Right lung (tissue), 2 donors: ENCODE measurements at regions not wholly inside any gene's neighbourhood (a gene's known extent, or its start where the extent isn't known, plus 50 kb on each side); places are given as distances from the start of the nearest gene placed in this dataset.

ENCODE experiments used
- DNase-seq, 2 donors: peaks; one replicate each; pipeline ENCODE4 v3.0.0-alpha.2; 2013

DNA sequence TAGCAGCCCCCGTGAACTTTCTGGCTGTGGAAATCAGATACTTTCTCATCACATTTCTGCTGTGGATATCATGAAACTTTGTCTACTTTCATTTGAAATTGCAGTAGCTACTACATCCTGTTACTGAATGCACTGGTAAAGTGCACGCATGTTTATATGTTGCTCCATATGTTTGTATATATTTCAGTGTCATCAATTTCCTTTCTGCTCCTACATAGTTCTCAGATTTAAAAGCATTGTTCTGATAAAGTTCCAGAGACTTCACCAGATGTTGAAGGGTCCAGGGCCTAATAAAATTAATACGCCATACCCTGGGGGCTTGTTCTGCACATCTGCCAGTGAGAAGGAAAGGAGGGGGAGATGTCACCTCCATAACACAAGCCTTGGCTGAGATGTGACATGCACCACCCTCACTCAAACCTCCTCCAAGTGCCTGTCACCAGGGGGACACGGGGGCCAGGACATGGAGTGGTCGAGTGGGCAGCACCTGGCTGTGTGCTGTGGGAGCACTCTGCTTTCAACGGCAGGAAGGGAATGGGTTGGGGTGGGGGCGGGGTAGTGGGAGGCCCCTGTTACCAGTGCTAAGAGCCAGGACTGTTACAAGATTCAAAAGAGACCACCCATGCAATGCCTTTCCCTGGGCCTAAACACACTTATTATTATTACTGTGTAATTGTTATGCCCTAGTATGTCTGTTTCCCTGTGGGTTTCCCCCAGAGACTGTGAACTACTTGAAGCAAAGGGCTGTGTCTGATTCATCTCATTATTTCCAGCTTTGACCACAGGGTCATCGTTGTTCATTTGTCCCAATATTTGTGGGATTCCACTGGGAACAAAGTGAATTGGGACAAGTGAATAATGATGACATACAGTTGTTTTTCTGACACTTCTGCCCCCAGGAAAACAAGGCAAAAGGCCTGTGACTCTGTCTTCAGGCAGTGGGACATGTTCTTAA is 193.4 kb downstream of the FOXL1 start:
- no peak for DNase-seq

DNA sequence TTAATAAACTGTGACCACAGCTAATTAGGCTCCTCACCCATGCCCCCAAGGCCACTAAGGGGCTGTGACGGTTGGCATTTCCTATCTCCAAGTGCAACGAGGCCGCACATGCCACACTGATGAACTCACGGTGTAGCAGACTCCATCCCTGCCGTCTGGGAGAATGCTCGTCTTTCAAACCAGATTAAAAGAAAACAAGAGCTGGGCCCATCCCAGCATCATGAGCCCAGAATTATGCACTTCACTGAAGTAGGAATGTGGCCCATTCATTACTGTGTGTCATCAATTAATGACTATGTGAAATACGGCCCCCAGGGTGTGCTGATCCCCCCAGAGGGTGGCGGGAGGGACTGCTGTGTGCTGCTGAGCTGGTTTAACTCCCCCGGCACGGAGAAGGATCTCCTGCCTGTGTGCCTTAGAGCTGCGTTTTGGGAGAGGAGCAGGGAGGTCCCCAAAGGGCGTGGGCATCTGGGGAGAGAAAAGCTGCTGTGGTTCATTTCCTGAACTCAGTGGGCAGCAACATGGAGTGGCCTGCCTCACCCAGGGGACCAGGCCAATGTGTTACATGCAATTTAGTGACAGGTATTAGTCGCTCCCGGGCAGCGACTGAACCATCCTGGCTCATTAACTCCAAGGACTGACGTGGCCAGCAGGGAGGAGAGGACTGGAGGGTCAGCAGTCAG is 194.5 kb downstream of the FOXL1 start:
- no peak for DNase-seq

DNA sequence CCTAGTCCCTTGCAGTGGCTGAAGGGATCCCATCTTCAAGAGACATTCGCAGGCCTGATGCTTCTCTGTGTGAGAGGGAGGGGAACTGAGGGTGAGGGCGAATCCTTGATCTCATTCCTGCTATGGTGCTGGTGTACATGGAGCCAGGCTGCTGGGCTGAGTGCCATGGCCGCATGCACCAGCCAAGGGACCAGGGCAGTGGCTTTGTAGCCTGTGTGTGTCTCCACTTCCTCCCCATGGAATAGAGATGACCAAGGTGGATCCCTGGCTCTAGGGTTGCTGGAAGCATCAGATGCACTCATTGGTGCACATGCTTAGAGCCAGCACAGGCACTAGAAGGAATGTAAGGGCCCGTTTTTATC is 195.0 kb downstream of the FOXL1 start:
- no peak for DNase-seq

DNA sequence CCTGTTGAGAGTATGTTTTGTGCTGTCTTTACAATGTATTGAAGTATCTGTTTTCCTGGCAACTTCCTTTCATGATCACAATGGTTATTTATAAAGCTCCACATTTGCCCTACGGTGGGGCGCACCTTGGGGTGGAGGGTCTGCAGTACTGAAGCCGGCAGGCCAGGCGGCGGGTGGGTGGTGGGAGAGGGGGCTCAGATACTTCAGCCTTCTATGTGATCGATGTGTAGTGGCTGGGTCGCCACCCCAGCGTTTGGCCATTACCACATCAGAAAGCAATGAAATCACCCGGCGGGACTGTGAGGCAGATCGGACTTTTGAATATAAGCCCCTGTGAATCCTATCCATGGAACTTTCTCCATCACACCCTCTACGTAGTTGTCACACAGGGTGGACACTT is 196.6 kb downstream of the FOXL1 start:
- no peak for DNase-seq

DNA sequence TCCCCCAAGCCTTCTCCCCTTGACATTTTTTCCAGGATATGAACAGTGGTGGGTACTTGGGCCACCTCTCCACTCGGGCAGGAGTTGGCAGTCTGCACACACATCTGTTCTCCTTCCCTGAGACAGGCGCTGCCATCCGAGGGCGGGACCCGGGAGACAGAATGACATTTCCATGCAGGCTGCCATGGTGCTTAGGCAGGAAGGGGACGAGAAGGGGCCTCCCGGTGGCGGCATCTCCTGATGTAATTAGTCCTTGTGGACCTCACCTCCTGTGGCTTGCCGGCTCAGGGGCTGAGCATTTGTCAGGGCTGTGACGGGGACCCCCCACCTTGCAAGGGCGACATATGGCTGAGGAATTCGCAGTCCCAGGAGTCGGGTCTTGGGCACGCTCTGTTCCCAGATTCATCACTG is 197.2 kb downstream of the FOXL1 start:
- no peak for DNase-seq

DNA sequence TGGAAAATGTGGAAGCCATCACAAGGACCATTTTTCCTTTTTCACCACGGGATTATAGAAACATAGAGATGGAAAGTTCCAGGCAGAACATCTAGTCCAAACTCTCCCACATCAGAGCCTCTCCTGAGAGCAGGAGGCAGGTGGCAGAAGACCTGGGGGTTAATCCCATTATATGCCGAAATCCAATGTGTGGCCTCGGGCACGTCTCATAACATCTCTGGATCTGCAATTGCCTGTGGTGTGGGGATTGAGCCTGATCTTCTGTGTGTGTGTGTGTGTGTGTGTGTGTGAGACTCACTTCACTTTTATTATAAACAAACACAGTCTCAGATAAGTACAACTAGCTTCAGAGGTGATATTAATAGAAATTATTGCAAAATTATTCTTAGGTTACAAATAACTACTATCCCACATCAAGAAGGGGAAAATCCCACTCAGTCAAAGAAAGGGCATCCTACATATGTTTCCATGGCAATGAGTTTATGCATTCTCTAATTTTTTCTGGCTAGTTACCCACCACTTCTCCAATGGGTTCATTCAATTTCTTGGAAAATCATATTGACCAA is 199.1 kb downstream of the FOXL1 start:
- no peak for DNase-seq

DNA sequence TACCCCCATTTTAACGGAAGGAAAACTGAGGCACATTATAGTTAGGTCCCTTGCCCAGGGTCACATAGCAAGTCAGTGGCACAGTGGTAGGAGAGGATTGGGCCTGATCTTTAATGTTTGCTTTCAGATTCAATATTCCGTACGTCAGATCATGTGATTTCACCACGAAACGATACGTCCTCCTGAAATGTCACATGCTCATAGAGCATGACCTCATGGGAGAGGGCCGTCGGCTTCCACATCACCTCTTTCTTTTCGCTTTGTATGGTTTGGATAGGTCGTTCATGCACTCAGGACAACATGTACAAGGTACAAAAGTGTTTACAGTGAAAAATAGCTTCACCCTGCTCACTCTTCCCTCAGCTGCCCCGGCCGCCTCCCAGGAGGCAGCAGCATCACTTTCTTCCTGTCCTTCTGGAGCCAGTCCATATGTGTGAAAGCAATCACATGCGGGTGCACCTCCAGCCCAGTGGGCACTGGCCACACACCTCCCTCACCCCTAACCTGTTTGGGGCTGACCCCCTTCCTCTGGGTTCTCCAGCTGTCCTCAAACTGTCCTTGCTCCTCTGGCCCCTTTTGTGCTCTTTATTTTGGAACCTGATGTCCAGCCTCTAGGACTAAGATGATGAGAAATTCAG is 199.9 kb downstream of the FOXL1 start:
- no peak for DNase-seq

DNA sequence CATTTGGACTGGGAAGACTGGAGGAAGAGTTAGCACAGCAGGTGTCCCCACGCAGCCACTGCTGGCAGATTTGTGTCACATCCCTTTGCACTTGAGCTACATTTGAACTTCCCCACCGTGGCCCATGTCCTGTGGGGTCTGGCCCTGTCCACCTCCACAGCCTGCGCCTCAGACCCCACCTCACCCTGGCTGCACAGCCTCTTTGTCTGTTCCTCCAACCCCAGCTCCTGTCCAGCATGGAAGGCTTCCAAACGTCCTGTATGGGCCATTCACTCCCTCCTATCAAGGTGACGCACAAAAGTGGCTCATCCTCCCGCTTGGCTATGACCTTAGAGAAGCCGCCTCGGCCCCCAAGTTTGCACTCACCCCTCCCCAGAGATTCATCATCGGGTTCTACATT is 200.6 kb downstream of the FOXL1 start:
- no peak for DNase-seq

DNA sequence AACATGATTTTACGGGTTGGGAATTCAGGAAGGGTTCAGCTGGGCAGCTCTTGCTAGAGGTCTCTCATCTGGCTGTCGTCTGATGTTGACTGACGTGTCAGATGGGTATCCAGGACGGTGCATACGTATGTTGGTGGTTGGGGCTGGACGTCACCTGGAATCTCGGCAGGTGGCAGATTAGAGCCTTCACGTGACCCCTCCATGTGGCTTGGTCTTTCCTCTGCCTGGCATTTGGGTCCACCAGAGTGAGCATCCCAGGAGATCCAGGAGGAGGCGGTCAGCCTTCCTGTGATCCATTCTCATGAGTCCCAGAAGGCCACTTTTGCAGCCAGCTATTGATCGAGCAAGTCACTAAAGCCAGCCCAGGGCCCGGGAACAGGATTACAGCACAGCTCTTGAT is 202.7 kb downstream of the FOXL1 start:
- DNase-seq, result no peak

DNA sequence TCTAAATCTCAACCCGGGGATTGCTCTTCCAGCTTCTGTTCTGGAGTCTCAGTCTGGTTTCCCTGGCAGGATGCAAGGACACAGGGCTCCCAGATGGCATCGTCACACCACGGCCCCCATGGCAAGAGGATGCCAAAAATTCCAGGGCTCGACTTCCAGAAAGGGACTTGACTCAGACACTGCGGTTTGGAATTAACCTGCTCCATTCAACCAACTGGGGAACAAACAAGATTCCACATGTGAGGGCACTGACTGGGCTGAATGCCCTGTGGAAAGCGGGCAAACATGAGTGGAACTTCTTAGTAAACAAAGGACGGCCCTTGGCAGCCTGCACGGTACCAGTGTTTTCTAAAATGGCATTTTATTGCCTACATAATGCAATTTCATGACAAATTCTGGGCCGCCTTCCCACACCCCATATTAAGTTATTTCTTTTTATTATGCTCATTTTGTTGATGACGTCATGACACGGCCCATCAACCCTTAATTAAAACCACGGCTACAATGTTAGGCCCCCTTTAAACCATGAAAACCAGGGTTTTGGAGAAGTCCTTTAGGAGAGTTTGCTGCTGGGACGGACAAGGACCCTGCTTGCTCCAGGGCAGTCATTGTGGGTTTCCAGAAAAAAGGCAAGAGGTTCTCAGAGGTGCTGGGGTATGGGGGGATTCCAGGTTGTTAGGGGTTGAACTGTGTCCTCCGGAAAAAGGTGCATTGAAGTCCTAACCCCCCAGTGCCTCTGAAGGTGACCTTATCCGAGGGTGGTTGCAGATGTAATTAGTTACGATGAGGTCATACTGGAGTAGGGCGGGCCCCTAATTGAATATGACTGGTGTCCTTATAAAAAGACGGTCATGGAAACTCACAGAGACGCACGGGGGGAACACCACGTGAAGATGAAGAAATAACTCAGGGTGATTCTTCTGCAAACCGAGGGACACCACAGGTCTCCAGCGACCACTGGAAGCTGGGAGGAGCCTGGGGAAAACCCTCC is 205.6 kb downstream of the FOXL1 start:
- DNase-seq, result no peak

DNA sequence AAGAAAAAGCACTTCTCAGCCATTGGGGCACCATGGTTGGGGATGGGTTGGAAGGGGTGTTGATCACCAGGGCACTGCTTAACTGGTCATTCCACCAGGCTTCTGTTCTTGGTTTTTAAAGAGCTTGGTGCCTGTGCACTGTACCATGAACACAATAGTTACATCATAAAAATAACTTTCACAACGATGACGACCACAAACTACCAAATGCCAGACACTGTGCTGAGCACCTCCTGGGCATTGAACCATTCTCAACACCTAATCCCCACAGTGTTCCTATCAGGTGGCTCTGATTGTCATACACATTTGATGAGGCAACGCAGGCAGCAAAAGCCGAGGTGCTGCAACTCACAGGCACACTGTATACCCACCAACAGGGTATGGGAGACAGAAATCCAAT is 208.0 kb downstream of the FOXL1 start:
- DNase-seq, result no peak

DNA sequence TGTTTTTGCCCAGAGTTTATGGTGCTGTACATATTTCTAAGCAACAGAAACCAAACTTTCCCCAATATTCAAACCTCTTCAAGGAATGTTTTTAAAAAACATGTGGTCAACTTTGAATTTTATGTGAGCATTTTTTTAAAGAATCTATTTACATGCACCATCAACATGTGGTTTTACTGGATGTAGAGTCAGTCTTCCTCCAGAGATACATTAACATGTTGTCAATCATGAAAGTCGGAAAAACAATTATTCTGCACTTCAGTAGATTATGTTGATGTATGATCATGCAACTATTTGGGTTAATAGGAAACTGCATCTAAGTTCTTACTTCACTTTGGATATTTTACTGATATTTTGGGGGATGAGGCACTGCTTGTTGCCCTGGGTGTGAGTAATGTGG is 208.6 kb downstream of the FOXL1 start:
- DNase-seq, result no peak

DNA sequence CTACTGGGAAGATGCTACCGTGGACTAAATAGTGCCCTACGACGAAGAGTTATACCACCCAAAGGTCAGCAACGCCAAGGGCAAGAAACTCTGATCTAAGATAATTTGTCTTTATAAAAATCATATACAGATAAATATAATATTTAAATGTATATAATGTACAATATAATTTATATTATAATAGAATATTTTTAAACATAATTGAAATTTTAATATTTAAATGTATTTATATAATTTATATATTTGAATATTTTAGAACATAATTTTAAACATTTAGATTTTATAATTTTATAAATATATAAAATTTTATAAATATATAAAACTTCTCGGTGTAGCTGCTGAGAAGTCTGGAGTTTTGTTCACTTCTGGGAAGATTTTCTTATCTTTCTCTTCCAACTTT is 209.2 kb downstream of the FOXL1 start:
- no peak for DNase-seq

DNA sequence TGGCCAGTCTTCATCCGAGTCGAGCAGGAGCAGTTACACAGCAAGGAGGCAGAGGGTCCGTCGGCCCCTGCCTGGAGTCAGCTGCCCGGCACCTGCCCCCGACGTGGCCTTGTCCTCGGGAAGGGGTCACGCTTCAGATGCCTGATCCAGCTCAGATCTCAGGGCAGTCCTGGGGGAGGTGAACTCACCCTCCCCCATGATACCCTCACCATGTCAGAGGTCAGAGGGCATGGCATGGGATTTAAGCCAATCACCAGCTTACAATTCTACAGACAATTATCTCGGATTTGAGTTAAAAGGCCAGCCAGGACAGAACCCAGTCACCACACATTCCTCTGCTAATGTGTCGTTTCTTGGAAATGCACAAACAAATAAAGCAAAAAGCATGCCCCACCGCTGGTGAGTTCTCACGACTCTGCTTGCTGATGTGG is 211.3 kb downstream of the FOXL1 start:
- no peak for DNase-seq

DNA sequence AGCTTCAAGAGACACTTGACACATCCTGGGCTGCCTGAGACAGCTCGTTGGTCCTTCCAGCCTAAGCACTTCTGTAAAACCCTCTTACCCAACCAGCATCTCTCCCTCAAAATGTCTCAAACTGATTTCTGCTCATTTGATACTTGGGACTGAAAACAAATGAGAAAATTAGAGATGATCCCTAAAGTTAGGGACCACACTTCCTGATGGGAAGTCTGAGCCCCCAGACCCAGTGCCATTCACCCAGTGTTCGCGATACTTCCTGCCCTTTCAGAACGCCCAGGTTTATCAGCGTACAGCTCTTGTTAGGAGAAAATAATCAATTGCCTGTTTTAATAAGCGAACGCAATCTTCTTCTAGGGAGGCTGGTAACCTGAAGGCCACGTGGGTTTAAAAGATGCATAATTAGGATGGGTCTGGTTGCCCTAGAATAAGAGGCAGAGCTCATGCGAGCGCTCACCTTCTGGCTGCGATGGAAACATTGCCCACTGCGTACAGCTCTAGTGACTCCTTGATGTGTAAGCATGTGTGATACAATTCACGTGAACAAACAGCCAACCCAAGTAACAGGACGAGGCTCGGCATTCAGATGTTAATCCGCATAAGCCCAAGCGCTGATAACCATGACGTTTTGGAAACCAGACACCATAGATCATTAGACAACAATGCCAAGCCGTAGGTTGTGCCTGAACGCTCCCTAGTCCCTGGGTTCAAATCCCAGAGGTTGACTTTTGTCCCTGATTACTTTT is 213.1 kb downstream of the FOXL1 start:
- no peak for DNase-seq

DNA sequence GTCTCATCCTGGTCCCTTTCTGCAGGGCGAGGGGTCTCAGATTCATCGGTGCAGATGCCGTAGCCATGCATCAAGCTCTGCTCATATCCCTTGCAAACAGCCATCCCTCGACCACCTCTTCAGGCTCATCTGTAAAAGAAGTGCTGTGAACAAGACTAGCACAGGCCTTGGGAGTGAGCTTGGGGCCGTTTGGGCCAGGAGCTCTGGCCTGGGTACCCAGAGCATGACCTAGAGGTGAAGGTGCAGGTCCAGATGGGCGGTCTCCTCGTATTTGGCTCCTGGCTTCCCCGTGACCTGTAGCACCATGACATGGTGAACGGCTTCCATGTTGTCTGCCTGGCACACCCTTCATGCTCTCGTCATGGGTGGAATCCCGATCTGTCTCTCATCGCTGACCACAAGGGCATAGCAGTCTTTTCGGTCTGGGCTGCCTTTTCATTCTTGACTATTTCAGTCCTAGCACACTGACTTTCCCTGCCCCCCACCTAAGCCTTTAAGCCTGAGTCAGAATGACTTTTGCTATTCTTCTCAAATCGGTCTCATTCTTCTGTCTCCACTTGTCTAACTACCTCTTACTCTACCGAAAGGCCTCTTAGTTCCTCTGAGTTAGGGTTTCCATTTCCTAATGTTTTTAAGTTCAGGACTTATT is 216.0 kb downstream of the FOXL1 start:
- no peak for DNase-seq

DNA sequence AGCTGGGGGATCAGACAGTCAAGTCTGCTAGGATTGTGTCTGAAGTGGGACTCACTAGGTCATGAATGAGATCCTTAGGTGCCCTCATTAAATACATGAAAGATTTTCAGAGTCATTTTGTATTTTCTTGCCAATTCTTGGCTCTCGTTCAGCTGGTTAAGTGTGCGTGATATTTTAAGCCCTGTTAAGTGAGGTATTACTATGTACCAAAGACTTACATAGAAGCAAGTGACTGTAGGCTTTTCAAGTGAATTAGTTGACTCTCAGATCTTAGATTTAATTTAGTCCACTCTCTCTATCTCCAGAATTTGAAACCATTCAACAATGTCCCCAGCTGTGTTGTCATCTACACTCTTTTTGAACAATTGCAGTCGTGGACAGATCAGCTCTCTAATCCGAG is 219.4 kb downstream of the FOXL1 start:
- no peak for DNase-seq

DNA sequence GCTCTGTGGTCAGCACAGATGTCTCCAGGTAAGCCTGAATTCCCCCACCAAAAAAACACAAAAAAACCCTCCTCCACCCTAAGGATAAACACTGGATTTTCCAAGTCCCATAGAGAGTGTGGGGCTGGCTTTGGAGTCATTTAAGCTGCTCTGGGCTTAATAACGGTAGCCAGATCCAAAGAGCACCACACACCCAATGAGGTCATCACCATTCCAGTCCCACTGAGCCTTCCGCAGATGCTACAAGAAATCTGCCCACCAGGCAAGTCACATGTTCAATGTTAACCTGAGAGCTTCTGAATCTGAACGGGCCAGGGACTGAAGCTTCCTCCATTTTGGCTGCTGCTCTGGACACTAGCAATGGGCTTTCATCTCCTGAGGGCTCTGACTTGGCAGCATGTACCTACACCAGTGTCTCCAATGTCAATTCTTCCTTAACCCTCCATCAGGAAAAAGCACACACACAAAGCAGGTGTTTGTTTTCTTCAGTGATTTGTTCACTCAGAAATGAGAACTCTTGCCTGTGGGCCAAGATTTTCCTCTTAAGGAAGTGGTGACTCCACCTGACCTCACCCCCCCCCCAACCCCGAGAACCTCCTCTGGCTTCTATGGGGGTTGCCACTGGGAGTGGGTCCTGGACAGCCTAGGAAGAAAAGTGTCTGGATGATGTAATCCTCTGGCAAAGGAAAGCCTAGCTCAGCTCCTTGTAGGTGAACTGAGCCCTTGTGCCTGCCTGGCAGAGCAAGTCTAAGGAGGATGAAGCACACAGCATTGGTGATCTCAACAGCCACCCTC is 220.1 kb downstream of the FOXL1 start:
- no peak for DNase-seq

DNA sequence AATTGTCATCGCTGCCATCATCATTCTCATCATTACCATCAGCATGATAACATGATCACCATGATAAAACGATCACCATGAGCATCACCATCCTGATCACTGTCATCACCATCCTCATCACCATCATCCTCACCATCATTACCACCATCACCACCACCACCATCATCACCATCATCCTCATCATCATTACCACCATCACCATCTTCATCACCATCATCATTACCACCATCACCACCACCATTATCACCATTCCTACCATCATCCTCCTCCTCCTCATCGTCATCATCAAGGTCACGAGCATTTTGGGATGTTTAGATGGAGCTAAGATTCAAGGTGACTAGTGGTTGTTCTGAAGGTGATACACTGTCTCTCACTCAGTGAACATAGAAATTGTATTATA is 221.0 kb downstream of the FOXL1 start:
- DNase-seq, result no peak
